ENCODE measurements at regions not wholly inside any gene's neighbourhood (a gene's known extent, or its start where the extent isn't known, plus 50 kb on each side); places are given as distances from the start of the nearest gene placed in this dataset.
"Not testable (repeated sequence)": the region's sequence is repeated elsewhere in the genome, so short reads cannot be mapped to it uniquely, and the experiment has no call there.

DNA sequence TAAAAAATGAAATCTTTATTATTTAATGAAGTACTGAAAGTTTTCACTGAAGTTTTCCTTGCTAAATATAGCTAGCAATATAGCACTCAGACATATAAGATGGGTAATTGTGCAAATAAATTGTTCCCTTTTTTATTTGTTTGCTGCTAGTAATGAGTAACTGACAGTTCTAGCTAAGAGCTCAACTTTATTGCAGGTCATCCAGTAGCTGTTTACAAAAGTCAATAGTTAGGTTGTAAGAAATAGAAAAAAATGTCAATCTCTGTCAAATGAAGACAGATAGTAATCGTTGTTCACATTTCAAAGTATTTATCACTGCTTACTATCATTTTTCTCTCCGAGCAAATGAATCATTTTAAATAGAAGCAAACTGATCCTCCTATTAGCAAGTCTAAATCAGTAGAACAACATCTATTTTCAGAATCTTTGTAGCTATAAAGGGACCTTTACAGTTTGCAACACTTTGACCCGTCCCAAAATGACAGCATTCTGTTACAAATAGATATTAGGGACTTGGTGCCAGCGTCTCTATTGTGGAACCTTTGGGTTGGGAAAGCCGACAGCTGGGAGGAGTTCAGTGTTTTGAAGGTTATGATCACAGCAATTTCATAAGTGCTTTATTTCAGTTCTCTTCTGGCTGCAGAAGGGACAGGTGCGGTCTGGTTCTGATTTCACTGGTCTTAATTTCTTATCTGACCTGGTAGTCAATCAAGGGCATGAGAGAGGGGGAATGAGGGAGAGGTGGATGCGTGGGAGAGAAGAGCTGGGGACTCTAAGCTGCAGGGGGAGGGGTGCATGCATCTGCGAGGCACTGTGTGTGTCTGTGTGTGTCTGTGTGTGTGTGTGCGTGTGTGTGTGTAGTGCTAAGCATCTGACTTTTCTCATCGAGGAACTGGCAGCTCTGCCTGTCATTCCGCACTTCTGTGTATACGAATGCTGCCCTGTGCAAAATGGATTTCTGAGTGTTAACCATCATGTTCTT lies 227.9 kb upstream of the PITX2 start:
- DNase-seq: no peak

DNA sequence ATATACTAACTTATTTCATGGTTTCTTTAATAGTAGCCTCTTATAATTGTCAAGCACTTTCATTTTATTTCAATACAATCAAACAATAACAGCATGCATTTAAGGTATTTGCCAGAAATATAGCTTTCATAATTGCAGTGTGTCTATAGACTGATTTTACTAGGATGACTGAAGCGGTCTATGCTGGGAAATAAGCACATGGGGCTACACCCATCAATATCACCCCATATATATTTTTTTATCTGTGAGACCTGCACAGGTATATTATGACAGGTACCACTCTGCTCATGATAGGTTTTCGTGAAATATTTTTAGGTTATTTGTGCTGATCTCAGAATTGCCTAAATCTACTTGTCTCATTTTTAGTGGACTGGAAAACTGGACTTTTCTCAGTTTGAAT lies 229.1 kb upstream of the PITX2 start:
- DNase-seq: no peak

DNA sequence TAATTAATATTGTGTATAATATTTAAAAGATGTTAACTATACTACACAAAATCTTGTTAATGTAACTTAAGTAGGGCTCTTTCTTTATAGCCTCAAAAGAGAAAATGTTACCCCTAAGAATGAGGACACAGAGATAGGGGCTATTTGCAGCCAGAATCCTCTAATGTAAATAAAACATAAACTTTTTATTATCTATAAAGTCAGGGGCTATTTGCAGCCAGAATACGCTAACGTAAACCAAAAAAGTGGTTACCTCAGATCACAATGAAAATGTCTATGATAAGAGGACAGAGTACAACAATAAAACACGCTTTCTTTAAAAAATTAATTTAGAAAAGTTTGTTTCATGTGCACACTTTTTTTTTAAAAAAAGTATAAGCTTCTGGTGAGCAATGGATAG lies 229.9 kb upstream of the PITX2 start:
- DNase-seq: no peak

DNA sequence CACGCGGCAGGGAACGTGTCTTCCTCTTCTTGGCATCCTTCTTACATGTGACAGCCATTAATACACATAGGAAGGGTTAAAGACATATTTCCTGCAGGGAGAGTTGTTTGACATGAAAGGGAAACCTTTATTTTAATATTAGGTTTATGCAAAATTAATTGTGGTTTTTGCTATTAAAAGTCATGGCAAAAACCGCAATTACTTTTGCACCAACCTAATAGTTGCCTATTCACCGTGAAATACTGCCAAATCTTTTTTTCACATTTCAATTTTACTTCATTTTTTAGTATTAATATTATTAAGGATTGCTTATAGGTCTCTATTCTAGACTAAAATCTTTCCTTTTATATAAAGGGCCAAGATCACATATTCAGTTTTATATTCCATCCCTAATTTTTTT lies 230.4 kb upstream of the PITX2 start:
- DNase-seq: no peak

DNA sequence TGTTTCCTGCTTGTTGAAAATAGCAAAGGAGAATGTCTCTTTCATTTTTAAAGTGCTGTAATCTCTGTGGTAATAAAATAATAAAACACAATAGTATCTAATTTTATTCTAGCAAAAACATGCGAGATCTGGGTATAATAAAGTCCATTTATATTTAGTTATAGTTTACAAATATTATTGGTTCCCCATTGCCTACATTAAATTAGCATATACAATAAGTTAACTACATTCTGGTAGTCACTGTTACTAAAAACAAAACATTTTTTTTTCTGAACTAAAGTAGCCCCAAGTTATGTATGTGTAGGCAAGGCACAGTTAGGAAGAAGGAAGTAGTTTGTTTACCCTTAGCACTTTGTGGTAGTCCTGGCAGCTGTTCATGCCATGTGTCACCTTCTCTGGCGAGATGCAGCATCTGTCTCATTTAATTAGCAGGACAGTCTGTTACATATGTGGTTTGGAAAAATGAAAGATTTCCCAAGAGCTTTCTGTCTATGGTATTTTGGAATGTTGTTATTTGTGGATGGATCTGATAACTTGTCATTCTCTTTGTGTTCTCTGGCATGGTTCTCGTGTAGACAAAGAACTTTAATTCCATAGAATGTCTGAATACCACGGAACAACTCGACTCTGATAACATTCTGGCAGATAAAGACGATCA lies 231.3 kb upstream of the PITX2 start:
- no peak for DNase-seq

DNA sequence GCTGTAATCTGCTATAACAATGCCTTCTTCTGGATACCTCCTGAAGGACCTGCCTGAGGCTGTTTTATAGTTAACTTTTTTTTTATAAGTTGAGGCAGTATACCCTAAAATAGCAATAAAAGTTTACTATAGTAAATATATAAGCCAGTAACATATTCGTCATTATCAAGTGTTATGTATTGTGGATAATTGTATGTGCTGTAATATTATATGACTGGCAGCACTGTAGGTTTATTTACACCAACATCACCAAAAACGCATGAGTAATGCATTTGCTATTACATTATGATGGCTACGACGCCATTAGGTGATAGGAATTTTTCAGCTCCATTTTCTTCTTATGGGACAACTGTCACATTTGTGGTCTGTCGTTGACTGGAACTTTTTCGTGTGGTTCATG lies 237.2 kb upstream of the PITX2 start:
- no peak for DNase-seq

DNA sequence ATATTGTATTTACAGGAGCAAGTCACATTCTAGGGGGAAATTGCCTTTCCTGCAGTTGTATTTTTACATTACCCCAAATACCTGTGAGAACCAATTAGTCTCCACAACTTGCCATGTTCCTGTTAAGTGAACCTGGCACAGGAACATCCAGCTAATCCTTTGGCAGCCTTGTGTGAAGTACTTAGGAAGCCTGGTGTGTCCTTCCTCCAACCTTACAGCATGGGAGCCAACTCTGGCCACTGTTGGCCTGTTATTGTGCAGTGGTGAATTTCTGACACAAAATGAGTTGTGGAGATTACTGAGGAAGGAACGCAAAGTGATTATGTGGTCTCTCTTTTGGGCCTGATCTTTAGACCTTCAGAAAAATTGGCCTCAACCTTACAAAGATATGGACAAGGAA lies 238.0 kb upstream of the PITX2 start:
- DNase-seq: no peak

DNA sequence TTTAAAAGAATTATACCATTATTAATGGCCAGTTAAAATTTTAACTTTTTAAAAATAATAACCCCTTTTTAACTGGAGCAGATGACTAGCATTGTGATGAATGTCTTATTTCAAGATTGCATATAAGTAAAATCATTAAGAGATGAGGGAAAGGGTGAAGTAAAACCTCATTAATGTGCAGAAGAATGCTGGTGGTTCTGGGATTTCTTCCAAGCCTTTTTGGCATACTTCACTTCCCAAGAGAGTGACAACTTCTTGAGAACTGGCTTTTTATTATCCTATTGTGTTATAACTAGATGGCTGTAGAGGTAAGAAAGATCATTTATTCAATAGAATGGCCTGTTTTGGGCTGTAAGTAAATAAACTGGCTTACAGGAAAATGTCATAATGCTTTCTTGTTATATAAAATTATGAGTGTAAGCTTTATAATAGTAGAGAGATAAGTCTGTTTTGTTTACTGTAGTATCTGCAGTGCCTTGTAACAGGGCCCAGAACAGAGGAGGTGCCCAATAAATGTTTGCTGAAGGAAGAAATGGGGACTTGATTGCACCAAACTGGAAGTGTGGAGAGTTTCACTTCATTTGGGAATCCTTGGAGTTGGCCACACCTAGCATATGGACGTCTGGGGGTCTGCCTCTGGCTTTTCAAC lies 242.9 kb upstream of the PITX2 start:
- no peak for DNase-seq

DNA sequence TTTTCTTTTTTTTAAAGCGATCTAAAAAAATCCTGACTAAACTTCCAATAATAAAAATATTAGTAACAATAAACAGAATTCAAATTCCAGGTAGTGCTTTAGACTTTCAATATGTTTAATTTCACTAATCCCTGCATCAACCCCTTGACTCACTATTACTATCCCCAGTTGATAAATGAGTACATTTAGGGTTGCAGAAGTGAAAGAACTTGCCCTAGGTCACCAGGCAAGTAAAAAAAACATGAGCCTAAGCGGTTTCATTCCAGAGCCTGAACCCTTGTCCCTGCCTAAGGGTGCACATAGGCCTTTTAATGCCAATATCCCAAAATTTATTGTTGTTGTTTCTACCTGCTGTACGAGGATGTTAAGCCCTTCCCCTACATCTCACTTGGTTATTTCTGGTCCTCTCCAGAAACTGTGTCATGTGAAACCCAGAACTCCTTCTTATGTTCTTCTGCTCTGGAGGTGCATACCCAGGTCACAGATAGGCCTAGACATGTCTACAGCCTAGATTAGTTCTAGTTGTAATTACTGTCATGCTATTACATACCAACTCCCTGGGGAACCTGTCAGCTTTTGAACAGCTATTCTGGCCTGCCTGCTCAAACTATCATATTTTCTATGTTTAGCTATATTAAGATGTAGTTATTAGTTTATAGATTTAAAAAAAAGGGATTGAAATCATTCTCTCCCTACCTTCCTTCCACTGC lies 244.5 kb upstream of the PITX2 start:
- no peak for DNase-seq

DNA sequence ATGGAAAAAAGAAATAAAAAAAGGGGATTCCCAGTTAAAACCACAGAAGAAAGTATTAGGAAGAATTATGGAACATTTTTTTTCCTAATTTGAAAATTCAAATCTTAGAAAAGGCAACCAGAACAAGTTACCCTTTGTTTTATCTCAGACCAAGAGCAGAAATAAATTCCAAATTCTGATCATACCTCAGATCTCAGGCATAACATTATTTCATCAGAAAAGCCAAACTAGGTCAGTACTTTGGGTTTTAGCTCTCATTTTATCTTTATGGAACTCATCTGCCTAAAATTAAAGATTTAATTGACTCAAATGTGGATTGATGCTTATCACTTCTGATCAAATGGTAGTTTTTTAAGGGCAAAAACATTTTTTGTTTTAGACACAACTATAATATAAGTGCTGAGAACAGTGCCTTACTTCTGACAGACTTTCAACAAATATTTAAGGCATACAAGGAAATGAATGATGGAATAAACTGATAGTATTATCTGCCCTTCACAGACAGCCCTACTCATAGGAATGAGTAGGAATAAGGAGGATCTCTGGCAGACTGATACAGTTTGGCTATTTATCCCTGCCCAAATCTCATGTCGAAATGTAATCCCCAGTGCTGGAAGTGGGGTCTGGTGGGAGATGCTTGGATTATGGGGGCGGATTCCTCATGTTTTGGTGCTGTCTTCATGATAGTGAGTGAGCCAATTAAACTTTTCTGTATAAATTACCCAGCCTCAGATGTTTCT lies 245.3 kb upstream of the PITX2 start:
- DNase-seq: no peak

DNA sequence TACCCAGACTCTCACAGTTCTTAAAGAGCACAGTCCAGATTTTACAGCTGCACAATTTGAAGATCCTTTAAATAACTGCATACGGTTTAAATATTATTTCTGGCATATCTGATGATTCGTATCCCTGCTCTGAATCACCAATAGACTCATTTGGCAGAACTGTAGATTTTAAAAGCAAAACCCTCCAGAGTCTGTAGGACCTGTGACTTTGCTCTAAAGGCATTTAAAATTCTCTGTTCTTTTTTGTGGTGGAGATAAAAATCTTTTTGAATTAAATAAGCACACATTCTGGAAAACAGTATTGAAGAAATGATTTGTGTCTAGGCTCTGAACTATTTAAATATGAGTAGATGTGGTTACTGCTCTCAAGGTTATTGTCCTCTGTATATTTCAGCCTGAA lies 246.2 kb upstream of the PITX2 start:
- DNase-seq: no peak

DNA sequence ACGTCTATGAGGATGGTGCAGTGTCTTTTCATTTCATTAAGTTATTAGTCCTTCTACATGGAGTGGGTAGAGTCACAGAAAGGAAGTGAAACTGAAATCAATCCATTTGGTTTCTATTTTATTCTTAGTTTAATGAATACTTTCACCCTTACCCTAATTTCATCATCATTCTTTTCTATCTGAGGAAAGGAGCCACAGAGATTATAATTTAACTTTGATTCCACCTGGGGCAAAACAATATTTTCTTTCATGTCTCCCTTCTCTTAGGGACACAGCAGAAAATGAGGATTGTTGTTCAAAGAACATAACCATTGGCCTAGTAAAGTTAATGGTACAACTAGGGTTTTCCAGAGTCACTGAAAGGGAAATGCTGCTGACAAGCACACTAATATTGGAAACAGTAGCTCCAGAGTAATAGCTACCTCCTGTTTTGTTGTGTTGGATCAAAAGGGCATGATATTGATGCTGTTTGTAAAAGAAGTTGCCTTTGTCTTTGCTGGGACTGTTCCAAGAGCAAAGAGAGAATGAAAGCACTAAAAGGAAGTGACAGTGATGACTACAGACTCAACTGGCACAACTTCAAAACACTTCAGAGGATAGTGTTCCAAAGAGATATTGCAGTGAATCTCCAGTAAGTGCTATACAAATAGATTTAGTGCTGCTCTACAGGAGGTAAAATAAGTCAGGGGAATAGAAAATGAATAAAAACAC lies 247.1 kb upstream of the PITX2 start:
- no peak for DNase-seq

DNA sequence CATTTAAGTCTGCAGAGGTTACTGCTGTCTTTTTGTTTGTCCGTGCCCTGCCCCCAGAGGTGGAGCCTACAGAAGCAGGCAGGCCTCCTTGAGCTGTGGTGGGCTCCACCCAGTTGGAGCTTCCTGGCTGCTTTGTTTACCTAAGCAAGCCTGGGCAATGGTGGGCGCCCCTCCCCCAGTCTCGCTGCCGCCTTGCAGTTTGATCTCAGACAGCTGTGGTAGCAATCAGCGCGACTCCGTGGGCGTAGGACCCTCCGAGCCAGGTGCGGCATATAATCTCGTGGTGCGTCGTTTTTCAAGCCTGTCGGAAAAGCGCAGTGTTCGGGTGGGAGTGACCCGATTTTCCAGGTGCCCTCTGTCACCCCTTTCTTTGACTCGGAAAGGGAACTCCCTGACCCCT lies 253.3 kb upstream of the PITX2 start:
- DNase-seq: not testable (repeated sequence)

DNA sequence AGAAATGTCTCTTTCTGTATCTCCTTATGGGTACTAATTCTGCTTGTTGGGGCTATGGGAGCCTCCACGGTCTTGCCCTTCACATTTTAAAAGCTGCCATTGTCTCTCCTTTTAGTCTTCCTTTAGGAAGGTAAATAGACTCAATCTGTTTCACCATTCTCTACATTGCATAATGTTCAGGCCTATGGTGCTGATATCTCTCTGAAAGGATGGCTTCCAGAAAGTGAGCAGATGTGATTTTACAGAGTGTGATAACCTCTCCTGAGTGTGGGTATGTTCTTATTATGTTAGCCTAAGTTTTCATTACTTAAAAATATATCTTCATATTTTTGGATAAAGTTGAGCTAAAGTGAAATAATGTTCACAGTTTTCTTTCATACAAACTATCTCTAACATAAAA lies 254.0 kb upstream of the PITX2 start:
- DNase-seq: no peak

DNA sequence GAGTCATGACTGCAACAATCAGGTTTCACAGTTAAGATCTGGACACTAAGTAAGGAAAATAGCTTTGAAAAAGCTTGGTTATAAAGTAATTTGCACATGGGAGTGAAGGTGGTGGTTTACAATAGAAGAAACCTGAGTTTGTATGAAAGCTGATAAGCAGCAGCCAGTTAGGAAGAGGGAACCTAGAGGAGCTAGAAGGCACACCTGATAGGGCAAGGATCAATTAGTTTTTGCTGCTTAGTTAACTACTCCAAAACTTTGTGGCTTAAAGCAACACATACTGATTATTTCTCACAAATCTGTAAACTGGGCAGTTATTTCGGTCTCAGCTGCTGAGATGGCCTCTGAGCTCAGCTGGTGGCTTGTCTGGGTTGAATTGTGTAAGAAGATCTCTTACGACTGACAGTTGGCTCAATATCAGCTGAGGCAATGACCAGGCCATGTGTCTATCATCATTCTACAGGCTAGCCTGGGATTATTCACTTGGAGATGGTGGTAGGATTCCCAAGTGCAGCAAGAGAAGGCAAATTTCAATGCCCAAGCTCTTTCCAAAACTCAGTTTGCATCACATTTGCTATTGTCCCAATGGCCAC lies 255.0 kb upstream of the PITX2 start:
- no peak for DNase-seq

DNA sequence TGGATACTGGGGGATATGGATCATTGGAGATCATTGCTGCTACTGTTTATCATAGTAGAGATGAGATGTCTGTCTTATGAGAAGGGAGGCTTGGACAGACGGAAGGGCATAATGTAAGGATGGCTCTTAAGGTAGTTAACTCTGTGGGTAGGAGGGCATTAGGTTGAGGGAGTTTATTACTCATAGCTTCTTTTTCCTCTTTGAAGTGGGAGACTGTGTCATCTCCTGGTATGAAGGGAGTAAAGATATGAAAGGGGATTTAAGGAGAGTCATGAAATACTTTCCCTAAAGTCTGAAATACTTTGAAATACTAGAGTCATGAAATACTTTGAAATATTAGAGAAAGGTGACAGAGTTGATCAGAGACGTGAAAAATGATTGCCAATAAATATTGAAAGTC lies 255.5 kb upstream of the PITX2 start:
- DNase-seq: no peak

DNA sequence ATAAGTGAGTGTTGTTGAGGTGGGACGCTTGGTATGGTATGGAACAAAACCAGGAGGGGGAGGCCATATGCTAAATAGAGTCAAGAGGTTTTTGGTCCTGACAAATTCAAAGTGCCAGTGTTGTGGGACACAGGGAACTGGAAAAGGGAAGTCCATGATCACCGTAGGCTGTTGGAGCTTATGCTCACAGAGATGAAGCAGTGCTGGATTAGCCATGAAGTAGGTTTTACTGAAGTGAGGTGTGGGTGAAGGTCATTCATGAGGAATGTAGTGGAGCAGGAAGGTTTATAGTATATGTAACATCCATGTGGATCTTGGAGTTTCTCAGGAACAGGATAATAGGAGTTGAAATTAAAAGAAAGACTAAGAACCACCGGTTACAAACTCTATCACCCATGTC lies 256.1 kb upstream of the PITX2 start:
- DNase-seq: no peak

DNA sequence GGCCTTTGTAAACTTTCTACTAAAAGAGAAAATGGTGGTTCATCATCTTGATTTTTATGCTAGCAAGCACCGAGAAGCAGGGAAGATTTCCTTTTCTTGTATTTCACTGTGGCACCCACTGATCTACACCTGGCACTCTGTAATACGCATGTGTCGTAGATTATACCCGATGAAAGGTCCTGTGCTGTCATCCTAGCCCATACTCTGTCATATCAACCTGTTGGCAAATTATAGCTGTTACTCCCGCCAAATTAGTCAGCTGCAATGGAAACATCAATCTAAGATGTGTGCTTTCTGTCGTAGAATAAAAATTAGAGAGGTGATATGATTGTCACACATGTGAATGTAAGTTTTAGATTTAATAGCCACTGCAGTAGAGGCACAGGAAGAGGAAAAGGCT lies 263.4 kb upstream of the PITX2 start:
- DNase-seq: no peak

DNA sequence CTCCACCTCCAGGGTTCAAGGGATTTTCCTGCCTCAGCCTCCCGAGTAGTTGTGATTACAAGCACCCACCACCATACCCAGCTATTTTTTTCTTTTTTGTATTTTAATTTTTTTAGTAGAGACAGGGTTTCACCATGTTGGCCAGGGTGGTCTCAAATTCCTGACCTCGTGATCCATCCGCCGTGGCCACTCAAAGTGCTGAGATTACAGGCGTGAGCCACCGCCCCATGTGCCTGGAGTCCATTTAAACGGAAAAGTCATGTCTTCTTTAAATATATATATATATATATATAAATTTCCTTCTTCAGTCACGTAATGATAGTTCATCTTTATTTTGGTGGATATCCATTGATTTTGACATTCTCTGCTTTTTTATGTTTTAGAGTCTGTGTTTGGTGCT lies 264.0 kb upstream of the PITX2 start:
- no peak for DNase-seq

DNA sequence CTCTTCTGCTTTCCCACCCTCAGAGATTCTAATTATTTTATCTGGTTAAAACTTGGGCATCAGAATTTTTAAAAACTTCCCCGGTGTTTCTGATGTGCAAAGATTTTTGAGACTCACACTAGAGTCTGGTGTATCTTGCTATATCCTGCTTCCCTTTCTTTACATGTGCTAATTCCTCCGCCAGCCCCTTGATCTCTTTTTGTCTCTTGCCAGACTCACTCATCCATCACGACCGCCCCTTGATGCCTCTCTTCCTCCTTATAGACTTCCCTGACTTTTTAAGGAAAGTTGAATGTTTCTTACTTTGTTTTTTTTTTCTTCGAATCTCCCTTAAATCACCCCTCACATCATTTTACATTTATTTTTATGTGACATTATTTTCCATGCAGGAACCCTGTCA lies 274.9 kb upstream of the PITX2 start:
- no peak for DNase-seq

DNA sequence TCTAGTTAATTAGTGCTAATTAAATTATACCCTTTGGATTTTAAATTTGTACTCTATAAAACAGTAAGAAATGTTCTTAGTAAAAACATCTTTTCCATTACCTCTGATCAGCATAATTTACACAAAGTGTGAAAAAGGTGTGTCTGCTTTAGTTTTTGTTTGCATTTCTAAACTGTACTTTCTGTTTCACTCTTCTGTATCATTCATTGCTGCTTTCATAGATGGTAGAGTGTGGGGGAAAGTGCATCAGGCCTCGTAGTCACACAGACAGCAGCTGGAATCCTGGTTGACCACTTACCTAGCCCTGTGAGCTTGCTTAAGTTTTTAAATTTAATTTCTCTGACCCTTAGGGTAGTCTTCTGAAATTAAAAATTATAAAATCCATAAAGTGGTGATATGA lies 275.4 kb upstream of the PITX2 start:
- DNase-seq: no peak
